Choroid plexus epithelial cell (primary cell): ENCODE measurements at regions not wholly inside any gene's neighbourhood (a gene's known extent, or its start where the extent isn't known, plus 50 kb on each side); places are given as distances from the start of the nearest gene placed in this dataset.

Experiments
- DNase-seq: peaks from one replicate; pipeline ENCODE4 v3.0.0-alpha.2; 2010; ENCODE audit warnings: low read depth
- H3K4me3 ChIP-seq: 2 replicates; pipeline ENCODE4 v1.5.1; 2011; ENCODE audit warnings: low read depth, mild to moderate bottlenecking, control low read depth, low read length, moderate library complexity
- TF ChIP-seq, protein P1 (sequence below): conservative IDR thresholded peaks from 2 replicates; pipeline ENCODE4 v1.5.1; 2011; ENCODE audit warnings: low read depth, mild to moderate bottlenecking, control low read depth, inconsistent platforms, low read length, moderate library complexity

DNA sequence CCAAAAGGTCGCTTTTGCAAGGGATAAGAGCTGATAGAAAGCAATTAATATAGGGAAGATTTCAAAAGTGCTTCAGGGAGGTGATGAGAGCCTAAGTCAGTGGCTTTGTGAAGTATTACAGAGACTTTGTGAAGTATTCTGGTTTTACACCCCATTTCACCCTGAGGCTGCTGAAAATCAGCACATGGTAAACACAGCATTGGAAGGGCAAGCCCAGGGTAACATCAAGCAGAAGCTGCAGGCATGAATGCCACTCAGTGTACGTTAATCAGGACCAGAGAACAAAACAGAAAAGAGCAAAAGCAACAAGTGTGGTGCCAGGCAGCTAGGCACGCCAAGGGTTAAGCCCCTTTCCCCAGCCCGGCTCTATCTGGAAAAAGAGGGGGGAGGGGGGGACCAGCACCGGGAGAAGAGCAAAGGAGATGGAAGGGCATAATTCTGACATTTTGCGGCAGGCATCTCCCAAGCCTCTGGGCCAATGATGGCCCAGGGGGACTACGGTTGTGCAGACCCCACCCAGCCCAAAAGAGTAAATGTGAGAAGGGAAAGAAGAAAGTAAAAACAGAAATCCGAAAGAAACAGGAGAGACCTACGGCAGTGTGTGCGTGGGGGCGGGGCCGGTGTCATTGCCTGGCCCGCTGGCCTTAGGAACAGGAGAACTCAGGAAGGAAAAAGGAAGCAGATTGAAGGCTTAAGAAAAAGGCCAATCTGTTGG, 58.9 kb downstream of the DHRS2 start:
- DNase-seq, result no peak
- H3K4me3 ChIP-seq, result no peak overlapping the region
- TF ChIP-seq, protein P1, sequence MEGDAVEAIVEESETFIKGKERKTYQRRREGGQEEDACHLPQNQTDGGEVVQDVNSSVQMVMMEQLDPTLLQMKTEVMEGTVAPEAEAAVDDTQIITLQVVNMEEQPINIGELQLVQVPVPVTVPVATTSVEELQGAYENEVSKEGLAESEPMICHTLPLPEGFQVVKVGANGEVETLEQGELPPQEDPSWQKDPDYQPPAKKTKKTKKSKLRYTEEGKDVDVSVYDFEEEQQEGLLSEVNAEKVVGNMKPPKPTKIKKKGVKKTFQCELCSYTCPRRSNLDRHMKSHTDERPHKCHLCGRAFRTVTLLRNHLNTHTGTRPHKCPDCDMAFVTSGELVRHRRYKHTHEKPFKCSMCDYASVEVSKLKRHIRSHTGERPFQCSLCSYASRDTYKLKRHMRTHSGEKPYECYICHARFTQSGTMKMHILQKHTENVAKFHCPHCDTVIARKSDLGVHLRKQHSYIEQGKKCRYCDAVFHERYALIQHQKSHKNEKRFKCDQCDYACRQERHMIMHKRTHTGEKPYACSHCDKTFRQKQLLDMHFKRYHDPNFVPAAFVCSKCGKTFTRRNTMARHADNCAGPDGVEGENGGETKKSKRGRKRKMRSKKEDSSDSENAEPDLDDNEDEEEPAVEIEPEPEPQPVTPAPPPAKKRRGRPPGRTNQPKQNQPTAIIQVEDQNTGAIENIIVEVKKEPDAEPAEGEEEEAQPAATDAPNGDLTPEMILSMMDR, result no peak

DNA sequence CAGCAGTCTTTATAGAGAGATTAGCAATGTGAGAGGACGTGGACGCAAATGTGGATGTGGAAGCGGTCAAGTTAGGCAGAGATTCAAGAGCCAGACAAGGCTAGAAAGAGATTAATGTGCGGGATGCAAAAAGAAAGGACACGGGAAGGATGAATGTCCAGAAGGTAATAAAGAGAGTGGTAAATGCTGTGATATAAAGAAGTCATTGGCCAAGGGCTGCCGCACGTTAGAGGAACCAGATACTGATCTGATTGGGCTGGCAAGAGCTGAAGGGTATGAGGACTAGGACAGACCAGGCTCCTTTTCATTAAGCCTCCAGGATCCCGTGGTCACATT, 59.5 kb downstream of the DHRS2 start:
- H3K4me3 ChIP-seq, result no peak overlapping the region
- TF ChIP-seq, protein P1, result no peak
- no peak for DNase-seq

DNA sequence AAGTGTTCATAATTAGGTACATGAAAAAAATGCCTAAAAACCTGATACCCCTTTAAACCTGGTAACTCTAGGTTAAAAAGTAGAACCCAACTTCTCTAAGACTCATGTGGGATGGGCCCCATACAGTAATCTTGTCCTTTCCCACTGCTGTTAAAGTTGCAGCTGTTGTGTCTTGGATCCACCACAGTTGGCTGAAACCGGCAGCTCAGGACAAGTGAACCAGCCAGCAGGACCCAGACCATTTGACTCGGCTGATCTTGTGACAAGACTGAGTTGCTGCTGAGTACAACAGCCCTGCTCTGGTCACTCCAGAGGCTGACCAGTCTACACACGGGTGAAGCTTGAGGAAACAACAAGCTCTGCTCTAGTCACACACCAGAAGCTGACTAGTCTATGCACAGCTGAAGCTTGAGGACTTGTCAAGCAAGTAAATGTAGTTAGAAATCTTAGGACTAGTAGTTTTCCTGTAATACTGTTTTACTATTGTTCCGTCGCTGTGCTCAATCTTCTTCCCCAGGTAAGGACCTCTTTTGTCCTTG, 60.6 kb downstream of the DHRS2 start:
- DNase-seq, result no peak
- TF ChIP-seq, protein P1, result no peak
- no peak overlapping the region for H3K4me3 ChIP-seq

DNA sequence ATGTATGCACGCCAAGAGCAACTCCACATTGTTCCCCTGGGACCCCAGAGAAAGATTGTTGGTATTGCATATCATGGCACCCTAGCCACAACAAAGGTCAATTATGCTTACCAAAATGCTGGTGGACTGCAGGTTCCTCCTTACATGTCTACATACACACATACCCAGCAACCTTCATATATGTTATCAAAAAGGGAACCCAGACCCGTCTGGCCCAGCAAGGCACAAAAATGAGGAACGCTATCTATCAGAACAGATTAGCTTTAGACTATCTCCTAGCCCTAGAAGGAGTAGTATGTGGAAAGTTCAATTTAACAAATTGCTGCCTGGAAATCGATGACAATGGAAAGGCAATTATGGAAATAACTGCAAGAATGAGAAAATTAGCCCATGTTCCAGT, 61.5 kb downstream of the DHRS2 start:
- DNase-seq, result no peak
- no peak overlapping the region for H3K4me3 ChIP-seq
- TF ChIP-seq, protein P1, result no peak

DNA sequence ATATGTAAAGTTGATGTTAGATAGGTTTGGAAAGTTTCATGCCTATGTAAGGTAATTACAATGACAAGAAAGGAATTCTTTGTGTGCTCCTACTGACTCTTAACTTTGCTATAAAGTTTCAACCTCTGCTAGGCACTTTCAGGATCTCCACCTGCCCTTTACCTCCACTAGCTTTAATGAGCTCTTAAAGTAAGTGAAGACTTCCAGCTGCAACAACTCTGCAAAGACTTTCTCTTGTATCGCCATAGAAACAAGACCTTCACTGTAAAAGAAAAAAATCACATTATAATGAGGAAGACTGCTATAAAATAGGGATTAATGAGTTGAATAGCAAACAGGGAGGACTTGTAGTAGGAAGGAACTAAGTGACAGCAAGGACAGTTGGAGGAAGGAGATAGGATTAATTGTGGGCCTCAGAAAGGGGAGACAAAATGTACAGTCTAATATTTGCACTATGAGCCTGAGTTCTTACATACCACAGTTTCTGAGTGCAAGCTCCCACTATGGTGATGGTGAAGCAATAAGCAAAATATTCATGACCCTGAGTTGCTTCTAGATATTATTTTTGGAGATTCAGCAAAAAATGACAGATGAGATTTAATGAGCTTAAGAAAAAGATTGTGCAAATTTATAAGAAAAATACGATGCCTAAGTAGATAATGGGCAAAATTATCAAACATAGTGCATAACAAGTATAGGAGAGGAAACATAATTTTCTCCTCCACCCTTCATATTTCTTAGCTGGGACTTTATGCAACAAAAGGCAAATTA, 66.7 kb downstream of the DHRS2 start:
- H3K4me3 ChIP-seq, result no peak overlapping the region
- no peak for DNase-seq
- TF ChIP-seq, protein P1, result no peak

DNA sequence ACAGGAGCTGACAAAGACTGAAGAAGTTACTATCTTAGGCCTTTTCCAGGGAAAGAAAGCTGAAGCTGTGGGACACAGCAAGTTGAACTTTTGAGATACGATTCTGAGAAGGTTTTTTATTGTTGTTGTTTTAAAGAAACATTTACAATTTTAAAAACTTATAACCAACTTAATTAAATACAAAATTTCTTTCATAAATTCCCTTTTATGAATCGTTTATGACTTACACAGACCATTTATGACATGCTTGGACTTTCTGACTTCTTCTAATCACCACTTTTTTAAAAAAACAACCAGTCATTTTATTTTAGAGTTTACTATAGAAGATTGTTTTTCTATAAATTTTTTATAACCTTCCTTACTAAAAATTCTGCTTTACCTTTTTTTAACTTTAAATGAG, 68.7 kb downstream of the DHRS2 start:
- TF ChIP-seq, protein P1, result no peak
- peak; percentile 5 for DNase-seq

More for the DNA sequence above, 68.7 kb downstream of the DHRS2 start:
- H3K4me3 ChIP-seq, result no peak overlapping the region
